H1 (cell line): ENCODE measurements at regions not wholly inside any gene's neighbourhood (a gene's known extent, or its start where the extent isn't known, plus 50 kb on each side); places are given as distances from the start of the nearest gene placed in this dataset.
A peak's percentile ranks its signal among the peaks of the same experiment; 100 is the strongest.

Experiments
- CTCF ChIA-PET: fragments of 300-600 bp; sonication (Branson Sonifier 250); formaldehyde crosslinking; loops from one replicate; lab custom pipeline; 2021; ENCODE audit not compliant: partially characterized antibody; lab: Charles Lee
- POLR2A ChIA-PET: fragments of 300-600 bp; sonication (Branson Sonifier 250); formaldehyde crosslinking; loops from one replicate; lab custom pipeline; 2021; ENCODE audit warnings: inconsistent platforms; ENCODE audit not compliant: partially characterized antibody; lab: Charles Lee
- DNase-seq, 2 experiments: peaks; one replicate each; pipeline versions ENCODE4 v3.0.0 to v3.0.0-alpha.2; 2010 to 2022; ENCODE audit warnings: low spot score in 2 of 2, low read depth in 1 of 2, mixed read lengths in 1 of 2
- FAIRE-seq: peaks from 2 replicates; lab custom pipeline; 2011; peaks lifted over from hg19 to GRCh38; lab: Jason Lieb, UNC
- H2AFZ ChIP-seq: 2 replicates; pipeline ENCODE4 v1.8.1; 2012; ENCODE audit warnings: low read length, inconsistent platforms
- H2AK5ac ChIP-seq: 2 replicates; pipeline ENCODE4 v1.6.1; 2013; ENCODE audit warnings: low read depth, low read length
- H2BK120ac ChIP-seq: replicated peaks from 2 replicates; pipeline ENCODE3; 2013; ENCODE audit warnings: low read depth, low read length, inconsistent platforms
- H2BK12ac ChIP-seq: 2 replicates; pipeline ENCODE4 v1.6.1; 2013; ENCODE audit warnings: low read depth, low read length
- H2BK15ac ChIP-seq: 2 replicates; pipeline ENCODE4 v1.6.1; 2013; ENCODE audit warnings: low read length
- H2BK20ac ChIP-seq: 2 replicates; pipeline ENCODE4 v1.6.1; 2013; ENCODE audit warnings: low read length
- H2BK5ac ChIP-seq: 2 replicates; pipeline ENCODE4 v1.6.1; 2013; ENCODE audit warnings: low read depth, low read length
- H3K14ac ChIP-seq: 2 replicates; pipeline ENCODE4 v1.6.1; 2013; ENCODE audit warnings: inconsistent platforms; ENCODE audit not compliant: insufficient read length
- H3K18ac ChIP-seq: 2 replicates; pipeline ENCODE4 v1.6.1; 2013; ENCODE audit warnings: low read length; ENCODE audit errors: extremely low read depth
- H3K23ac ChIP-seq: 2 replicates; pipeline ENCODE4 v1.6.1; 2013; ENCODE audit warnings: inconsistent platforms; ENCODE audit not compliant: insufficient read length
- H3K23me2 ChIP-seq: 2 replicates; pipeline ENCODE4 v1.6.1; 2013; ENCODE audit warnings: low read depth, low read length
- H3K27ac ChIP-seq: 2 replicates; pipeline ENCODE4 v1.6.1; 2011; ENCODE audit warnings: low read depth, low read length, inconsistent platforms
- H3K27me3 ChIP-seq, 4 experiments: replicated peaks in 1 of 4; 1 replicate in 1 of 4; 2 replicates in 3 of 4; pipeline versions ENCODE4 v1.6.1 to v1.8.1; 2011 to 2013; ENCODE audit warnings: low read length in 3 of 4, mild to moderate bottlenecking in 3 of 4, inconsistent platforms in 2 of 4, mixed read lengths in 2 of 4, moderate library complexity in 1 of 4; ENCODE audit not compliant: control insufficient read depth in 3 of 4, insufficient read depth in 3 of 4; ENCODE audit errors: extremely low read depth in 1 of 4
- H3K36me3 ChIP-seq, 4 experiments: 2 replicates each; pipeline versions ENCODE4 v1.6.1 to v1.8.1; 2011 to 2013; ENCODE audit warnings: mild to moderate bottlenecking in 4 of 4, low read length in 3 of 4, moderate library complexity in 2 of 4, control low read depth in 1 of 4, inconsistent platforms in 1 of 4; ENCODE audit not compliant: insufficient read depth in 4 of 4, control insufficient read depth in 2 of 4
- H3K4ac ChIP-seq: replicated peaks from 2 replicates; pipeline ENCODE3; 2013; ENCODE audit warnings: low read length, low read depth, mixed read lengths, inconsistent platforms; ENCODE audit not compliant: insufficient read length
- H3K4me1 ChIP-seq, 4 experiments: replicated peaks in 1 of 4; 1 replicate in 1 of 4; 2 replicates in 3 of 4; pipeline versions ENCODE4 v1.6.1 to v1.8.1; 2011 to 2013; ENCODE audit warnings: low read length in 3 of 4, inconsistent platforms in 2 of 4, mixed read lengths in 1 of 4; ENCODE audit not compliant: insufficient read depth in 4 of 4, control insufficient read depth in 3 of 4
- H3K4me2 ChIP-seq, 2 experiments: 2 replicates each; pipeline versions ENCODE4 v1.6.1 to v1.8.1; 2011 to 2013; ENCODE audit warnings: low read depth in 2 of 2, low read length in 2 of 2, control low read depth in 1 of 2, inconsistent platforms in 1 of 2, mild to moderate bottlenecking in 1 of 2; ENCODE audit not compliant: insufficient read depth in 1 of 2
- H3K4me3 ChIP-seq, 4 experiments: fragments of 200-600, 300-600 bp in 1 of 4; sonication (generic), shearing (Covaris generic), sonication (Bioruptor Twin) in 1 of 4; 2 replicates each; pipeline versions ENCODE4 v1.5.1 to v1.8.1; 2011 to 2016; ENCODE audit warnings: low read length in 4 of 4, low read depth in 3 of 4, control low read depth in 2 of 4, inconsistent platforms in 2 of 4, mild to moderate bottlenecking in 2 of 4, mixed read lengths in 1 of 4, moderate library complexity in 1 of 4; ENCODE audit not compliant: insufficient read depth in 2 of 4; ENCODE audit errors: extremely low read depth in 1 of 4
- H3K56ac ChIP-seq: replicated peaks from 2 replicates; pipeline ENCODE3; 2013; ENCODE audit warnings: low read depth, mild to moderate bottlenecking, mixed read lengths, low read length, inconsistent platforms; ENCODE audit not compliant: insufficient read length
- H3K79me1 ChIP-seq: 2 replicates; pipeline ENCODE4 v1.6.1; 2013; ENCODE audit warnings: low read depth, low read length, control low read depth
- H3K79me2 ChIP-seq, 2 experiments: 2 replicates each; pipeline versions ENCODE4 v1.6.1 to v1.8.1; 2012 to 2013; ENCODE audit warnings: low read length in 2 of 2, mild to moderate bottlenecking in 2 of 2, inconsistent platforms in 1 of 2; ENCODE audit not compliant: insufficient read depth in 2 of 2, control insufficient read depth in 1 of 2
- H3K9ac ChIP-seq, 4 experiments: replicated peaks in 1 of 4; 1 replicate in 1 of 4; 2 replicates in 3 of 4; pipeline versions ENCODE4 v1.6.1 to v1.8.1; 2011 to 2013; ENCODE audit warnings: low read depth in 3 of 4, low read length in 3 of 4, control low read depth in 2 of 4, mild to moderate bottlenecking in 2 of 4, moderate library complexity in 2 of 4, inconsistent platforms in 1 of 4; ENCODE audit errors: extremely low read depth in 1 of 4
- H3K9me3 ChIP-seq, 2 experiments: 2 replicates each; pipeline versions ENCODE4 v1.6.1 to v1.8.1; 2012 to 2013; ENCODE audit warnings: mild to moderate bottlenecking in 2 of 2, moderate library complexity in 2 of 2, control low read depth in 1 of 2, inconsistent platforms in 1 of 2, low read depth in 1 of 2, low read length in 1 of 2, mixed read lengths in 1 of 2; ENCODE audit not compliant: insufficient read depth in 2 of 2
- H4K20me1 ChIP-seq, 2 experiments: replicated peaks in 1 of 2; 2 replicates each; pipeline versions ENCODE3 to v1.8.1; 2011 to 2013; ENCODE audit warnings: inconsistent platforms in 2 of 2, low read length in 2 of 2, mild to moderate bottlenecking in 1 of 2; ENCODE audit not compliant: insufficient read depth in 2 of 2, control insufficient read depth in 1 of 2
- H4K5ac ChIP-seq: 2 replicates; pipeline ENCODE4 v1.6.1; 2013; ENCODE audit warnings: low read length, low read depth, mixed read lengths, inconsistent platforms; ENCODE audit not compliant: insufficient read length
- H4K8ac ChIP-seq: 2 replicates; pipeline ENCODE4 v1.8.0; 2013; ENCODE audit warnings: mild to moderate bottlenecking, moderate library complexity, low read length, inconsistent platforms; ENCODE audit not compliant: insufficient read depth; ENCODE audit errors: extremely low read depth
- H4K91ac ChIP-seq: replicated peaks from 2 replicates; pipeline ENCODE3; 2013; ENCODE audit warnings: low read length, mixed read lengths, inconsistent platforms; ENCODE audit not compliant: insufficient read length
- CHD1 ChIP-seq: IDR thresholded peaks from 2 replicates; pipeline ENCODE4 v1.6.1; 2012; ENCODE audit warnings: low read depth, low read length, improper control_type of control experiment
- CHD2 ChIP-seq: IDR thresholded peaks from 2 replicates; pipeline ENCODE4 v1.6.1; 2012; ENCODE audit warnings: low read length, improper control_type of control experiment
- FOSL1 ChIP-seq: IDR thresholded peaks from 2 replicates; pipeline ENCODE4 v1.6.1; 2011; ENCODE audit warnings: mild to moderate bottlenecking, low read depth, low read length, moderate library complexity; ENCODE audit not compliant: insufficient read depth
- HDAC2 ChIP-seq, 2 experiments: fragments of 300-600 bp in 1 of 2; sonication (generic) in 1 of 2; IDR thresholded peaks; 2 replicates each; pipeline ENCODE4 v1.6.1; 2011 to 2012; ENCODE audit warnings: low read depth in 2 of 2, low read length in 2 of 2, mild to moderate bottlenecking in 2 of 2, moderate library complexity in 2 of 2, borderline replicate concordance in 1 of 2, inconsistent platforms in 1 of 2
- KDM5A ChIP-seq: fragments of 200-600 bp; IDR thresholded peaks from 2 replicates; pipeline ENCODE4 v1.7.1; 2012; ENCODE audit warnings: mild to moderate bottlenecking, low read length, inconsistent platforms, mixed read lengths
- RAD21 ChIP-seq, 2 experiments: IDR thresholded peaks in 1 of 2; conservative IDR thresholded peaks in 1 of 2; 2 replicates each; pipeline ENCODE4 v1.6.1; 2011; ENCODE audit warnings: low read depth in 2 of 2, low read length in 2 of 2, improper control_type of control experiment in 1 of 2, inconsistent platforms in 1 of 2, mild to moderate bottlenecking in 1 of 2, moderate library complexity in 1 of 2
- SAP30 ChIP-seq: fragments of 300-600 bp; sonication (generic); IDR thresholded peaks from 2 replicates; pipeline ENCODE4 v1.7.1; 2012; ENCODE audit warnings: low read length, moderate library complexity, mild to moderate bottlenecking, inconsistent platforms; ENCODE audit not compliant: insufficient read depth, insufficient replicate concordance
- SP4 ChIP-seq: IDR thresholded peaks from 2 replicates; pipeline ENCODE4 v1.6.1; 2012; ENCODE audit warnings: low read length, inconsistent platforms
- TAF7 ChIP-seq: optimal IDR thresholded peaks from 2 replicates; pipeline ENCODE3; 2011; ENCODE audit warnings: low read depth, mild to moderate bottlenecking, inconsistent platforms, low read length, moderate library complexity, borderline replicate concordance
- TBP ChIP-seq: IDR thresholded peaks from 2 replicates; pipeline ENCODE4 v1.6.1; 2011; ENCODE audit warnings: low read depth, low read length, improper control_type of control experiment
- TCF12 ChIP-seq: IDR thresholded peaks from 2 replicates; pipeline ENCODE4 v1.6.1; 2011; ENCODE audit warnings: low read depth, mild to moderate bottlenecking, low read length
- WGBS, 2 experiments: shearing (Covaris generic) in 1 of 2; methylation state at CpG; one replicate each; pipeline versions ENCODE4 v1.1.6 to v1.1.7; 2013 to 2015; ENCODE audit warnings: low lambda C conversion rate in 2 of 2, mixed read lengths in 2 of 2, inconsistent platforms in 1 of 2, low coverage in 1 of 2, missing lambda C conversion rate in 1 of 2; ENCODE audit not compliant: insufficient replicate concordance in 2 of 2, insufficient coverage in 1 of 2, insufficient read length in 1 of 2; ENCODE audit errors: extremely low coverage in 1 of 2, missing lambda C conversion rate in 1 of 2; 5-methylcytosine and 5-hydroxymethylcytosine counted together
- TF ChIP-seq, protein P1 (sequence below): IDR thresholded peaks from 2 replicates; pipeline ENCODE4 v1.6.1; 2012; ENCODE audit warnings: low read length, inconsistent platforms

DNA sequence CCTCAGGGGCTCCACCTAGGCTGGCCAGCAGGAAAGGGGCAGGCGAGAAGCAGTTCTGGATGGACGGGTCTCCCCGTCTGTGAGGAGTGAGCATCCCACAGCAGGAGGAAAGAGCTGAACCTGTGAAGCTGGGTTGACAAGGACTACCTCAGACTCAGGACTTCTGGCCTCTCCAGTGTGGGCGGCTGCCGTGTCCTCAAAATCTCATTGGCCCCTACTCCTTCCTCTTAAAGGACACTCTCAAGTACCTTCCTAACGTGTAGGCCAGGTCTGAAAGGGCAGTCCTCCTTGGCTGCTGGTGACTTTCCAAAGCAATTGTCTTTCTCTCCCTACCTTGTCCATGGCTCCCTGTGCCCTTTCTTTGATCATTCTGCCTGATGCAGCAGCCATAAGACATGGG is 107.0 kb upstream of the AKIP1 start:
- no peak overlapping the region for H2BK5ac ChIP-seq

More for the DNA sequence above, 107.0 kb upstream of the AKIP1 start:
- WGBS, 2 experiments = 92% methylated on average over 6 of the region's 6 CpGs; no CpG with 5 or more reads in 1 of the 2 experiments
- Histone ChIP-seq H4K20me1 (peaks cover 0 to 2% of the 10 kb centered on the region in 2 experiments), H3K27me3 (no peaks in the 10 kb centered on the region), H3K36me3 (no peaks in the 10 kb centered on the region), H3K23ac (no peak overlapping the region), H3K4me3 (no peak overlapping the region), H3K27ac (no peak overlapping the region), H3K4ac (no peak overlapping the region), H3K9me3 (no peaks in the 10 kb centered on the region), H3K79me2 (no peaks in the 10 kb centered on the region; a peak in 2 of 4 replicates), H2AFZ (no peak overlapping the region), H4K91ac (no peak overlapping the region), H3K23me2 (no peaks in the 10 kb centered on the region), H3K18ac (no peak overlapping the region), H3K4me1 (peaks cover 0 to 1% (median 0%) of the 10 kb centered on the region in 4 experiments; a peak in 1 of 7 replicates), H3K79me1 (peaks cover 4% of the 10 kb centered on the region), H4K5ac (no peak overlapping the region), H2BK120ac (no peak overlapping the region), H2BK12ac (no peak overlapping the region), H2AK5ac (no peak overlapping the region; the same call in 1 of the 2 replicates), H2BK15ac (no peak overlapping the region), H3K56ac (no peak overlapping the region), H3K4me2 (no peak overlapping the region), H3K9ac (peak overlapping the region in 1 of 4 experiments; percentile 4; a peak in 1 of 7 replicates), H2BK20ac (no peak overlapping the region), H3K14ac (no peak overlapping the region)
- FAIRE-seq (no peak), DNase-seq (no peak)
- POLR2A ChIA-PET = interaction anchor here (1.0 to 1.4 kb wide), 2 partner anchors 56 to 111 kb away, joined by 3 to 4 read pairs; no protein-coding TSS in a partner anchor
- TF ChIP-seq TCF12 (no peak), FOSL1 (no peak), TAF7 (no peak), HDAC2 (IDR thresholded peaks at IDR 0.05; ENCODE audit: borderline replicate concordance in 1 of 2, low read depth in 2 of 2, low read length in 2 of 2) (no peak), RAD21 (IDR thresholded peaks at IDR 0.05 in 1 of 2, conservative IDR thresholded peaks at IDR 0.05 in 1 of 2; ENCODE audit: low read depth in 2 of 2, low read length in 2 of 2) (no peak), CHD1 (no peak), SP4 (no peak), TBP (no peak), KDM5A (no peak), SAP30 (no peak), CHD2 (no peak)
- TF ChIP-seq, protein P1, sequence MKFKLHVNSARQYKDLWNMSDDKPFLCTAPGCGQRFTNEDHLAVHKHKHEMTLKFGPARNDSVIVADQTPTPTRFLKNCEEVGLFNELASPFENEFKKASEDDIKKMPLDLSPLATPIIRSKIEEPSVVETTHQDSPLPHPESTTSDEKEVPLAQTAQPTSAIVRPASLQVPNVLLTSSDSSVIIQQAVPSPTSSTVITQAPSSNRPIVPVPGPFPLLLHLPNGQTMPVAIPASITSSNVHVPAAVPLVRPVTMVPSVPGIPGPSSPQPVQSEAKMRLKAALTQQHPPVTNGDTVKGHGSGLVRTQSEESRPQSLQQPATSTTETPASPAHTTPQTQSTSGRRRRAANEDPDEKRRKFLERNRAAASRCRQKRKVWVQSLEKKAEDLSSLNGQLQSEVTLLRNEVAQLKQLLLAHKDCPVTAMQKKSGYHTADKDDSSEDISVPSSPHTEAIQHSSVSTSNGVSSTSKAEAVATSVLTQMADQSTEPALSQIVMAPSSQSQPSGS = no peak
- TF ChIP-seq, all 59 proteins: peak for 0
- CTCF ChIA-PET = interaction anchor here (0.7 to 3.0 kb wide), 5 partner anchors 9 to 146 kb away, joined by 3 to 16 read pairs (median 3); no protein-coding TSS in a partner anchor
- H4K8ac ChIP-seq = no peak overlapping the region
